GM23338 (cell line): ENCODE measurements at regions not wholly inside any gene's neighbourhood (a gene's known extent, or its start where the extent isn't known, plus 50 kb on each side); places are given as distances from the start of the nearest gene placed in this dataset.

Experiments used
- ATAC-seq: fragments of 200-7000 bp; cut with Tn5 transposase; 3 replicates; pipeline ENCODE4 v1.9.1; 2020
- DNase-seq: peaks from one replicate; pipeline ENCODE4 v3.0.0-alpha.2; 2015; ENCODE audit warnings: low spot score
- H2AFZ ChIP-seq: fragments of 200-600 bp; sonication (generic); 2 replicates; pipeline ENCODE4 v1.8.0; 2016; ENCODE audit warnings: antibody characterized with exemption, mild to moderate bottlenecking, moderate library complexity
- H3F3A ChIP-seq: fragments of 200-600 bp; sonication (generic); replicated peaks from 2 replicates; pipeline ENCODE4 v1.8.0; 2017; ENCODE audit warnings: antibody characterized with exemption, mixed run types, low read depth
- H3K27ac ChIP-seq: fragments of 200-600 bp; sonication (generic); 2 replicates; pipeline ENCODE4 v1.6.1; 2016; ENCODE audit warnings: low read depth
- H3K27me3 ChIP-seq: fragments of 200-600 bp; sonication (generic); 2 replicates; pipeline ENCODE4 v1.8.0; 2016; ENCODE audit warnings: mild to moderate bottlenecking, mixed run types, moderate library complexity; ENCODE audit not compliant: insufficient read depth
- H3K36me3 ChIP-seq: fragments of 200-600 bp; sonication (generic); 2 replicates; pipeline ENCODE4 v1.8.0; 2016; ENCODE audit warnings: mild to moderate bottlenecking; ENCODE audit not compliant: insufficient read depth
- H3K4me1 ChIP-seq: fragments of 200-600 bp; sonication (generic); 2 replicates; pipeline ENCODE4 v1.8.0; 2016; ENCODE audit warnings: mild to moderate bottlenecking, moderate library complexity; ENCODE audit not compliant: insufficient read depth
- H3K4me2 ChIP-seq: fragments of 200-600 bp; sonication (generic); 2 replicates; pipeline ENCODE4 v1.7.1; 2017; ENCODE audit warnings: mixed run types
- H3K4me3 ChIP-seq: fragments of 200-600 bp; sonication (generic); 2 replicates; pipeline ENCODE4 v1.6.1; 2016; ENCODE audit warnings: mixed run types
- H3K79me2 ChIP-seq: fragments of 200-600 bp; sonication (generic); replicated peaks from 2 replicates; pipeline ENCODE4 v1.8.0; 2017; ENCODE audit warnings: mild to moderate bottlenecking; ENCODE audit not compliant: insufficient read depth
- H3K9me2 ChIP-seq: fragments of 200-600 bp; sonication (generic); 2 replicates; pipeline ENCODE4 v1.8.0; 2017; ENCODE audit not compliant: insufficient read depth
- H4K20me1 ChIP-seq: fragments of 200-600 bp; sonication (generic); replicated peaks from 2 replicates; pipeline ENCODE4 v1.8.0; 2017; ENCODE audit warnings: mild to moderate bottlenecking; ENCODE audit not compliant: insufficient read depth
- H3K27ac Mint-ChIP-seq: 2 replicates; pipeline ENCODE4 v1.8.0; 2020; ENCODE audit warnings: inconsistent platforms, mild to moderate bottlenecking, moderate library complexity, mixed read lengths
- H3K27me3 Mint-ChIP-seq: 3 replicates; pipeline ENCODE4 v1.8.0; 2022; ENCODE audit warnings: low read depth, mild to moderate bottlenecking, moderate library complexity, mixed read lengths, inconsistent platforms; ENCODE audit not compliant: insufficient read depth, poor library complexity
- H3K36me3 Mint-ChIP-seq: 3 replicates; pipeline ENCODE4 v1.8.0; 2021; ENCODE audit warnings: low read depth, mild to moderate bottlenecking, inconsistent platforms, moderate library complexity, mixed read lengths
- H3K4me1 Mint-ChIP-seq: 3 replicates; pipeline ENCODE4 v1.8.0; 2020; ENCODE audit warnings: mild to moderate bottlenecking, inconsistent platforms, mixed read lengths
- H3K4me3 Mint-ChIP-seq: 3 replicates; pipeline ENCODE4 v1.8.0; 2021; ENCODE audit warnings: moderate library complexity, mild to moderate bottlenecking, inconsistent platforms, mixed read lengths
- H3K9me3 Mint-ChIP-seq: 3 replicates; pipeline ENCODE4 v1.8.0; 2020; ENCODE audit warnings: moderate library complexity, mild to moderate bottlenecking, inconsistent platforms, mixed read lengths
- EZH2 ChIP-seq: fragments of 200-600 bp; sonication (generic); IDR thresholded peaks from one replicate; pipeline ENCODE4 v1.8.0; 2017; ENCODE audit warnings: antibody characterized with exemption, mild to moderate bottlenecking, low read depth; ENCODE audit not compliant: unreplicated experiment
- EZH2phosphoT487 ChIP-seq: fragments of 200-600 bp; sonication (generic); IDR thresholded peaks from one replicate; pipeline ENCODE4 v1.8.1; 2018; ENCODE audit warnings: antibody characterized with exemption; ENCODE audit not compliant: unreplicated experiment
- NANOG ChIP-seq: IDR thresholded peaks from 2 replicates; pipeline ENCODE4 v1.6.1; 2016; ENCODE audit warnings: antibody characterized with exemption, borderline replicate concordance
- POLR2AphosphoS5 ChIP-seq: IDR thresholded peaks from 2 replicates; pipeline ENCODE4 v1.6.1; 2016; ENCODE audit warnings: antibody characterized with exemption, low read depth
- REST ChIP-seq: IDR thresholded peaks from one replicate; pipeline ENCODE4 v1.6.1; 2018; ENCODE audit warnings: antibody characterized with exemption; ENCODE audit not compliant: unreplicated experiment
- STAT1 ChIP-seq: IDR thresholded peaks from one replicate; pipeline ENCODE4 v1.6.1; 2016; ENCODE audit warnings: antibody characterized with exemption; ENCODE audit not compliant: unreplicated experiment
- ZNF114 ChIP-seq: fragments of 250-450 bp; sonication (Bioruptor Pico); IDR thresholded peaks from 2 replicates; pipeline ENCODE4 v1.5.0; 2020; ENCODE audit warnings: mild to moderate bottlenecking, moderate library complexity

GRCh38 chr1:36665478-36666080 lies 182.9 kb upstream of the CSF3R start:
- ATAC-seq (no peak), DNase-seq (no peak)
- Mint-ChIP-seq H3K9me3 (no peaks in the 10 kb centered on the region; the same call in 2 of the 3 replicates), H3K27ac (no peak overlapping the region), H3K4me1 (no peaks in the 10 kb centered on the region; the same call in 2 of the 3 replicates), H3K27me3 (peaks cover 2% of the 10 kb centered on the region), H3K4me3 (no peak overlapping the region), H3K36me3 (no peaks in the 10 kb centered on the region)
- H3K79me2 ChIP-seq, result no peaks in the 10 kb centered on the region
- H3K4me1 ChIP-seq, result no peaks in the 10 kb centered on the region
- H3K9me2 ChIP-seq, result no peaks in the 10 kb centered on the region
- no peaks in the 10 kb centered on the region for H3K27me3 ChIP-seq
- TF ChIP-seq STAT1 (no peak), EZH2phosphoT487 (no peak), POLR2AphosphoS5 (no peak)
- no peaks in the 10 kb centered on the region for H3K36me3 ChIP-seq
- no peak overlapping the region for H2AFZ ChIP-seq
- no peak overlapping the region for H3K4me3 ChIP-seq
- no peaks in the 10 kb centered on the region for H3F3A ChIP-seq
- no peak overlapping the region for H3K4me2 ChIP-seq
- no peaks in the 10 kb centered on the region for H4K20me1 ChIP-seq
- H3K27ac ChIP-seq, result no peak overlapping the region

- H3K27me3 Mint-ChIP-seq, result peaks cover 3% of the 10 kb centered on the region
- TF ChIP-seq EZH2phosphoT487, result no peak
- TF ChIP-seq EZH2, result no peak
- no peak for TF ChIP-seq REST
- no peak for TF ChIP-seq NANOG
- no peak for TF ChIP-seq POLR2AphosphoS5
- no peak for TF ChIP-seq ZNF114 (CRISPR knock-in tag)
- Histone ChIP-seq H4K20me1 (no peaks in the 10 kb centered on the region), H3K4me3 (no peak overlapping the region), H3K9me2 (no peaks in the 10 kb centered on the region; the same call in 1 of the 2 replicates), H3K27me3 (no peaks in the 10 kb centered on the region), H2AFZ (no peak overlapping the region), H3K36me3 (no peaks in the 10 kb centered on the region), H3K4me2 (no peak overlapping the region), H3K27ac (no peak overlapping the region), H3K79me2 (no peaks in the 10 kb centered on the region), H3K4me1 (no peaks in the 10 kb centered on the region), H3F3A (no peaks in the 10 kb centered on the region)
- DNase-seq (no peak), ATAC-seq (no peak)
- H3K9me3 Mint-ChIP-seq, result no peaks in the 10 kb centered on the region; the same call in 1 of the 3 replicates
- H3K27ac Mint-ChIP-seq, result no peak overlapping the region
- no peak overlapping the region for H3K4me3 Mint-ChIP-seq
- H3K4me1 Mint-ChIP-seq, result no peaks in the 10 kb centered on the region; the same call in 2 of the 3 replicates
- H3K36me3 Mint-ChIP-seq, result no peaks in the 10 kb centered on the region
These were observed 182.0 kb upstream of the CSF3R start for GRCh38 chr1:36664571-36665287.
